MCF 10A (cell line): ENCODE measurements at regions not wholly inside any gene's neighbourhood (a gene's known extent, or its start where the extent isn't known, plus 50 kb on each side); places are given as distances from the start of the nearest gene placed in this dataset.
"Not testable (repeated sequence)": the region's sequence is repeated elsewhere in the genome, so short reads cannot be mapped to it uniquely, and the experiment has no call there.

Experiments
- BruUV-seq: library from RNA; stranded (reverse); fragments of 400-500 nt; replicated peaks from 2 replicates; lab custom pipeline; 2021; lab: Mats Ljungman, UMichigan
- CTCF ChIA-PET: fragments of 300-600 bp; sonication (Branson Sonifier 250); formaldehyde crosslinking; extraction: SDS; loops from one replicate; lab custom pipeline; 2021; ENCODE audit warnings: antibody characterized with exemption, inconsistent platforms; lab: Yijun Ruan, JAX
- POLR2A ChIA-PET: fragments of 300-600, 350-650 bp; sonication (Branson Sonifier 250); formaldehyde crosslinking; extraction: SDS; loops from one replicate; lab custom pipeline; 2020; ENCODE audit warnings: antibody characterized with exemption, inconsistent platforms; lab: Yijun Ruan, JAX
- DNase-seq: peaks from one replicate; pipeline ENCODE4 v3.0.0-alpha.2; 2018; ENCODE audit not compliant: unreplicated experiment
- H3K27ac Mint-ChIP-seq: one replicate; pipeline ENCODE4 v1.8.0; 2022; ENCODE audit warnings: mild to moderate bottlenecking, low read depth, mixed read lengths; ENCODE audit not compliant: unreplicated experiment
- H3K27me3 Mint-ChIP-seq: one replicate; pipeline ENCODE4 v1.8.0; 2022; ENCODE audit warnings: mixed read lengths; ENCODE audit not compliant: insufficient read depth, unreplicated experiment
- H3K36me3 Mint-ChIP-seq: one replicate; pipeline ENCODE4 v1.8.0; 2022; ENCODE audit warnings: mild to moderate bottlenecking, moderate library complexity, mixed read lengths; ENCODE audit not compliant: insufficient read depth, unreplicated experiment
- H3K4me1 Mint-ChIP-seq: one replicate; pipeline ENCODE4 v1.8.0; 2022; ENCODE audit warnings: mixed read lengths; ENCODE audit not compliant: insufficient read depth, unreplicated experiment
- H3K4me3 Mint-ChIP-seq: one replicate; pipeline ENCODE4 v1.8.0; 2022; ENCODE audit warnings: mild to moderate bottlenecking, moderate library complexity, mixed read lengths; ENCODE audit not compliant: unreplicated experiment
- H3K9me3 Mint-ChIP-seq: one replicate; pipeline ENCODE4 v1.8.0; 2022; ENCODE audit warnings: mixed read lengths; ENCODE audit not compliant: unreplicated experiment
- intact Hi-C: fragments of 100-400 bp; cut with micrococcal nuclease; formaldehyde crosslinking; loops from 2 replicates; pipeline ENCODE4 v1.14.1; 2022
- TF ChIP-seq, protein P1 (sequence below): fragments of 200-600 bp; IDR thresholded peaks from one replicate; pipeline ENCODE4 v1.8.0; 2022; ENCODE audit warnings: antibody characterized with exemption, mild to moderate bottlenecking; ENCODE audit not compliant: unreplicated experiment

GRCh38 chr7:96775046-96775445 lies 65.4 kb upstream of the SEM1 start:
- TF ChIP-seq, protein P1, sequence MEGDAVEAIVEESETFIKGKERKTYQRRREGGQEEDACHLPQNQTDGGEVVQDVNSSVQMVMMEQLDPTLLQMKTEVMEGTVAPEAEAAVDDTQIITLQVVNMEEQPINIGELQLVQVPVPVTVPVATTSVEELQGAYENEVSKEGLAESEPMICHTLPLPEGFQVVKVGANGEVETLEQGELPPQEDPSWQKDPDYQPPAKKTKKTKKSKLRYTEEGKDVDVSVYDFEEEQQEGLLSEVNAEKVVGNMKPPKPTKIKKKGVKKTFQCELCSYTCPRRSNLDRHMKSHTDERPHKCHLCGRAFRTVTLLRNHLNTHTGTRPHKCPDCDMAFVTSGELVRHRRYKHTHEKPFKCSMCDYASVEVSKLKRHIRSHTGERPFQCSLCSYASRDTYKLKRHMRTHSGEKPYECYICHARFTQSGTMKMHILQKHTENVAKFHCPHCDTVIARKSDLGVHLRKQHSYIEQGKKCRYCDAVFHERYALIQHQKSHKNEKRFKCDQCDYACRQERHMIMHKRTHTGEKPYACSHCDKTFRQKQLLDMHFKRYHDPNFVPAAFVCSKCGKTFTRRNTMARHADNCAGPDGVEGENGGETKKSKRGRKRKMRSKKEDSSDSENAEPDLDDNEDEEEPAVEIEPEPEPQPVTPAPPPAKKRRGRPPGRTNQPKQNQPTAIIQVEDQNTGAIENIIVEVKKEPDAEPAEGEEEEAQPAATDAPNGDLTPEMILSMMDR: no peak
- ChIA-PET POLR2A (no interaction called here), CTCF (interaction anchor here (0.6 kb wide), 1 partner anchor 80 kb away, joined by 3 read pairs; no protein-coding TSS in a partner anchor)
- peaks cover 61% of the 10 kb centered on the region for H3K27me3 Mint-ChIP-seq
- DNase-seq: no peak
- no peak overlapping the region for H3K4me3 Mint-ChIP-seq
- intact Hi-C loops: loop anchor here (10.0 kb wide), 1 partner anchor 700 kb away; no protein-coding TSS in a partner anchor
- no peaks in the 10 kb centered on the region for H3K4me1 Mint-ChIP-seq
- no peak overlapping the region for H3K27ac Mint-ChIP-seq
- no peaks in the 10 kb centered on the region for H3K9me3 Mint-ChIP-seq
- H3K36me3 Mint-ChIP-seq: peaks cover 5% of the 10 kb centered on the region
- no TSS peak for BruUV-seq

GRCh38 chr7:96778263-96778662 lies 68.6 kb upstream of the SEM1 start:
- H3K36me3 Mint-ChIP-seq: peaks cover 5% of the 10 kb centered on the region
- TF ChIP-seq, protein P1: peak; percentile 20
- no peak overlapping the region for H3K4me3 Mint-ChIP-seq
- POLR2A ChIA-PET: no interaction called here
- no peak overlapping the region for H3K27ac Mint-ChIP-seq
- CTCF ChIA-PET: interaction anchor here (0.7 to 1.1 kb wide), 4 partner anchors 15 to 362 kb away, joined by 3 to 4 read pairs (median 4); no protein-coding TSS in a partner anchor
- intact Hi-C loops: loop anchor here (2.0 to 10.0 kb wide), 2 partner anchors 249 to 703 kb away; no protein-coding TSS in a partner anchor
- peak; percentile 32 for DNase-seq
- no TSS peak for BruUV-seq
- H3K4me1 Mint-ChIP-seq: no peaks in the 10 kb centered on the region
- H3K9me3 Mint-ChIP-seq: no peaks in the 10 kb centered on the region
- H3K27me3 Mint-ChIP-seq: peaks cover 30% of the 10 kb centered on the region

DNA sequence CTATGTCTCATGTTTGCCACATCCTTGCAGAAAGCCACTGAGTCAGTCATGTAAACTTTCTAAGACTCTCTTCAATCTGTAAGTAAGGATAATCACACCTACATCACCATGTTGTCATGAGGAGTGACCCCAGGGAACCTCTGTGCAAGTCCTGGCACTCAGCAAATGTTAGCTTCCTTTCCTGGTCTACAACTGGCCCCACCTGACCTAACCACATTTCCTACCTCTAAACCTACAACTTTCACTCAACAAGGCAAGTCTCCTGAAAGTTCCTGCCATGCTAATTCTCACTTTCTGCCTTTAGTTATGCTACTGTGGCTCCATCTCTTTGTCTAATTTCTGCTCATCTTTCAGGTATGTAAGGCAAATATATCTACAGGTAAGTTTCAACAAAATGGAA lies 72.3 kb upstream of the SEM1 start:
- no peak for DNase-seq
- BruUV-seq: no TSS peak
- no peaks in the 10 kb centered on the region for H3K9me3 Mint-ChIP-seq
- intact Hi-C loops: no loop called here
- H3K27ac Mint-ChIP-seq: no peak overlapping the region
- no peaks in the 10 kb centered on the region for H3K36me3 Mint-ChIP-seq
- peaks cover 10% of the 10 kb centered on the region for H3K27me3 Mint-ChIP-seq
- H3K4me1 Mint-ChIP-seq: no peaks in the 10 kb centered on the region
- ChIA-PET CTCF (no interaction called here), POLR2A (no interaction called here)
- no peak overlapping the region for H3K4me3 Mint-ChIP-seq
- TF ChIP-seq, protein P1: no peak

DNA sequence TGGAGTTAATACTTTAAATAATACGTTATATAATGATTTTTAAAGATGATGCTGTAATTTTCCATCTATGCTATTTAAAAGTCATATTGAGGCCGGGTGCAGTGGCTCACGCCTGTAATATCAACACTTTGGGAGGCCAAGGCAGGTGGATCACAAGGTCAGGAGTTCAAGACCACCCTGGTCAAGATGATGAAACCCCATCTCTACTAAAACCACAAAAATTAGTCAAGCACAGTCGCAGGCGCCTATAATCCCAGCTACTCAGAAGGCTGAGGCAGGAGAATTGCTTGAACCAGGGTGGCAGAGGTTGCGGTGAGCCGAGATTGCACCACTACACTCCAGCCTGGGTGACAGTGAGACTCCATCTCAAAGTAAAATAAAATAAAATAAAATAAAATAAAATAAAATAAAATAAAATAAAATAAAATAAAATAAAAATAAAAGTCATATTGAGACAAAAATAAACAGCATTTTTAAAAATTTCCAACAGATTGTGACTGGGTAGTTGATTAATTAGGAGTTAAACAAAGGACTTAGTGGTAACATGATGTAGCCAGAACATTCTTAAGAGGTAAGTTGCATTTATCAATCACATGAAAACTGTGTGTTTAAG lies 73.1 kb upstream of the SEM1 start:
- H3K4me1 Mint-ChIP-seq, H3K4me3 Mint-ChIP-seq, H3K36me3 Mint-ChIP-seq, POLR2A ChIA-PET, CTCF ChIA-PET, DNase-seq, intact Hi-C loops, H3K9me3 Mint-ChIP-seq, H3K27ac Mint-ChIP-seq, BruUV-seq: not testable (repeated sequence)
- H3K27me3 Mint-ChIP-seq: peaks cover 12% of the 10 kb centered on the region
